ENCODE measurements at regions not wholly inside any gene's neighbourhood (a gene's known extent, or its start where the extent isn't known, plus 50 kb on each side); places are given as distances from the start of the nearest gene placed in this dataset.

GRCh38 chr4:41873380-41874295 lies 61.6 kb upstream of the TMEM33 start:
- Mint-ChIP-seq H3K4me1 (ENCODE audit: low read depth) (no peaks in the 10 kb centered on the region), H3K4me3 (no peak overlapping the region), H3K27me3 (peaks cover 94% of the 10 kb centered on the region), H3K27ac (no peak overlapping the region), H3K9me3 (no peaks in the 10 kb centered on the region), H3K36me3 (ENCODE audit: low read depth) (no peaks in the 10 kb centered on the region)
- intact Hi-C loops (cut with micrococcal nuclease): no loop called here

DNA sequence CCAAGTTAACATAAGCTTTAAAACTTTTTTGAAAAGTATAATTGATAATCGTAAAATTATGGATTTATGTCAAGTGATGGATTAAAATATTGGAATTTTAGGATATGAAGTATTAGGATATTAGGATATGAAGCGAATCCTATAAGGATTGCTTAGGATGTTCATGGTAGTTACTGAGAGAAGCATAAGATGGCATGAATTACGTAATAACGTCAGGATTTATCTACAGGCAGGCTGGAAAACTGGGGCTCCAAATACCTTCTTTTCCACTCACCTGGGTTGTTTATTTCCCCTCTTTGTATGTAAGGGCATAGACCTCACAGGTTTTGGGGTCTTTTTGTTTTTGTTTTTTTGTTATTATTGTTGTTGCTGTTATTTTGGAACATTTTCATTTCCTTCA lies 65.2 kb upstream of the TMEM33 start:
- intact Hi-C loops (cut with micrococcal nuclease): no loop called here
- no peaks in the 10 kb centered on the region for H3K9me3 Mint-ChIP-seq
- H3K36me3 Mint-ChIP-seq (ENCODE audit: low read depth): no peaks in the 10 kb centered on the region
- H3K27me3 Mint-ChIP-seq: peaks cover 86% of the 10 kb centered on the region
- H3K4me1 Mint-ChIP-seq (ENCODE audit: low read depth): peaks cover 8% of the 10 kb centered on the region
- H3K27ac Mint-ChIP-seq: no peak overlapping the region
- H3K4me3 Mint-ChIP-seq: no peak overlapping the region

DNA sequence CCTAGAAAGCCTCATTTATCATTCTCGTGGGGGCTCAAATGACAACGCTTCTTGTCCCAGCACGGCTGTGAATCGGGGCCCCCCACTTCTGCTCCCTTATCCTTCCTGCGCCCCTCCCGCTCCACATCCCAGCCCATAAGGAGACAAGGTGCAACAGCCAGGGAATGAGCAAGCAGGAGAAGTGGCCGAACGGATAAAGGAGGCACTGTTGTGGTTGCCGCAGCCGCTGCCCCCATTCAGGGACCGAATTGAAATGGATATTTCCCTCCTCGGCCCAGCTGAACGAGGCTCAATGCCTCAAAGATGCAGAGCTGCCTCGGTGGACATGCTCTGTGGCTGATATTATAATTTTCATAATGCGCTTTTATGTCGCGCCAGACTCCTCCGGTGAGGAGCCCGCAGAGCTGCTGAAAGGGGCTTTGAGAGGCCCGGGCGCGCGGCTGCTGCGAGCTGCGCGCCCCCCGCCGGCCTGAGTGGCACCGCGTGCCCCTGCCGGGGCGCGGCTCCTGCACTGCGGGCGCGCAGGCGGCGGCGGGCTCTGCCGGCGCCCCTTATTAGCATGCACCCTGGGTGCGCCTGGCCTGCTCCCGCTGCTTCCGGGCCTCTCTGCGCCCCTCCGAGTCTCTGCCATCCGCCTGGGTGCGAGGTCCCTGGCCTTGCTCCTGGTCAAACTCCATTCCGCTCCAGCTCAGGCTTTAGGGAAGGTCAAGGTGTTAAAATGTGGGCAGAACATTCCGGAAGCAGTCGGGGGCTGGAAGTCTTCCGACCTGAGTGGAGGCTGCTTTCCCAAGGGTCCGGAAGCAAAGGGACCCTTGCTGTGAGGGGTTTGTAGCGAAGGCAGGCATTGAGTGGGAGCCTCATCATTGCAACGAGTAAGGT lies 68.2 kb upstream of the TMEM33 start:
- Mint-ChIP-seq H3K27me3 (peaks cover 83% of the 10 kb centered on the region), H3K9me3 (no peaks in the 10 kb centered on the region), H3K27ac (no peak overlapping the region), H3K4me1 (ENCODE audit: low read depth) (peaks cover 8% of the 10 kb centered on the region), H3K36me3 (ENCODE audit: low read depth) (no peaks in the 10 kb centered on the region), H3K4me3 (no peak overlapping the region)
- intact Hi-C loops (cut with micrococcal nuclease): no loop called here

DNA sequence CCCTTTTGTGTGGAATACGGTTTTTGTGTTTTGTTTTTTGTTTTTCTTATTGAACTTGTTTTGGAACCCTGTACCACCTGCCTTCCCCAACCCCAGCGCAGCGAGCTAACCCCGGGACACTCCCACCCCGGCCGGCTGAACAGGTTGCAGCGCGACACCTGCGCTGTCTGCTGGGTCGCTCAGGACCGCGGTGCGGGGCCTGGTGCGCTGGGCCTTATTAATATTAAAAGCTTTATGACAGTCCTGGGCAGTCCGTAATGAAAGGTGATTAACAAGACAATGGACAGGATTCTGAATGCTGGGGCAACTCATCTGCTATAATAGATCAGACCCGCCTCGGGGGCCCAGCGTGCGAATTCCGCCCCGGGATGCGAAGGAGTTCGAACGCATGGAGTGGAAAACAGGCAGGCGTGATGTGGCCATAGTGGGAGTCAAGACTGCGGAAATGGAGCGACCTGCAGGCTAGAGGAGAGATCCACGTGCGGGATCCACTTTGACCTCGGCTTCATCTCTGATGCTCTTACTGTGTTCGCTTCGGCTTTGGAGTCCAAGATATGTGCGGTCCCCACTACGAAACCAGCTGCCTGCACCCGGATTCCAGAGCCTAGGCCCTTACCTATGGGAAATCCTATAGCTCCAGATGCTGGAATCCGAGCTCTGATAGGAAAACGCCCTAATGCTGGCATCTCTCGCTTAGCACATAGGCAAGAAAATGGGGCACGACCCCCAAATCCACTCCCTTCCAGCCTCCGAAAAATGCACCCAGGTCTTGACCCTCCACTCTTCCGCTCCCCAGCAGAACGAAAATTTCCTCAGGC lies 69.0 kb upstream of the TMEM33 start:
- intact Hi-C loops (cut with micrococcal nuclease): no loop called here
- H3K27ac Mint-ChIP-seq: no peak overlapping the region
- H3K9me3 Mint-ChIP-seq: no peaks in the 10 kb centered on the region
- peaks cover 8% of the 10 kb centered on the region for H3K4me1 Mint-ChIP-seq (ENCODE audit: low read depth)
- peaks cover 78% of the 10 kb centered on the region for H3K27me3 Mint-ChIP-seq
- no peak overlapping the region for H3K4me3 Mint-ChIP-seq
- H3K36me3 Mint-ChIP-seq (ENCODE audit: low read depth): no peaks in the 10 kb centered on the region

- Mint-ChIP-seq H3K4me3 (no peak overlapping the region), H3K27me3 (peaks cover 71% of the 10 kb centered on the region), H3K36me3 (ENCODE audit: low read depth) (no peaks in the 10 kb centered on the region), H3K4me1 (ENCODE audit: low read depth) (peaks cover 8% of the 10 kb centered on the region), H3K27ac (no peak overlapping the region), H3K9me3 (no peaks in the 10 kb centered on the region)
- intact Hi-C loops (cut with micrococcal nuclease): no loop called here
These were observed 69.8 kb upstream of the TMEM33 start for GRCh38 chr4:41865306-41865980.

DNA sequence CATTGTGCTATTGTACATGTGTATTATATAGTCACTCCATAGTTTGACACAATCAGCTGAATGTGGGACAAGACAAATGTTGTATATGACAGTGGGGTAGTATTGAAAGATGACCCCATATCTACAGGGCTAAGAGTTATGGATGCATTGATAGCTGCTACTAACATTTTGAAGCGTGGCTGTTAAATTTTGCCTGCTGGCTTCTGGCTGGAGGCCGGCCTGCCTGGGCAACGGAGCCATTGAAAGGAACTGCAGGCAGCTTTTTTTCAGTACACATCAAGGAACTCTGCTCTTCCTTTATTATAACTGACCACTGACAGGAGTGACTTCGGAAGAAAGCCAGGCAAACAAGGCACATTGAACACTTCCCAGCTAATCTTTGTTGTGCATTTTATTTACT lies 76.1 kb upstream of the TMEM33 start:
- Mint-ChIP-seq H3K9me3 (no peaks in the 10 kb centered on the region), H3K36me3 (ENCODE audit: low read depth) (no peaks in the 10 kb centered on the region), H3K27me3 (peaks cover 48% of the 10 kb centered on the region), H3K4me3 (no peak overlapping the region), H3K4me1 (ENCODE audit: low read depth) (no peaks in the 10 kb centered on the region), H3K27ac (no peak overlapping the region)
- intact Hi-C loops (cut with micrococcal nuclease): no loop called here

DNA sequence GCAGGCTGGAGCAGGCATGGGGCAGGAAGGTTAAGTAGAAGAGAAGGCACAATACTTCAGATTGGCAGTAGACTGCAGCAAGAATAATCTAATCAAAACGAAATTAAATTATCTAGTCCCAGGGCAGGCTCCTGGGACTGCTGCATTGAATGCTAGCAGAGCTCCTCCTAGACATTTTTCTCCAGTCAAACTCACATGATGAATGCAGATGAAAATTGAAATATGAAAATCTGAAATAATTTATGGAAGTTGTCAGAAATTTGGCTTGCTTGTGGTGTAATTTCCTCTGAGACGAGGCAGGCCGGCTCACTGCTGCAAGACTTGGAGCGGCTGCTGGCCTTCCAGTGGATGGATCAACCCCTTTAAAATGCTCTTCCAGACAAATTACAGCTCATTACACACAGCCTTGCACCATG lies 78.0 kb upstream of the TMEM33 start:
- H3K4me1 Mint-ChIP-seq (ENCODE audit: low read depth): no peaks in the 10 kb centered on the region
- H3K4me3 Mint-ChIP-seq: no peak overlapping the region
- H3K27ac Mint-ChIP-seq: no peak overlapping the region
- no peaks in the 10 kb centered on the region for H3K9me3 Mint-ChIP-seq
- no peaks in the 10 kb centered on the region for H3K36me3 Mint-ChIP-seq (ENCODE audit: low read depth)
- peaks cover 38% of the 10 kb centered on the region for H3K27me3 Mint-ChIP-seq
- intact Hi-C loops (cut with micrococcal nuclease): no loop called here

DNA sequence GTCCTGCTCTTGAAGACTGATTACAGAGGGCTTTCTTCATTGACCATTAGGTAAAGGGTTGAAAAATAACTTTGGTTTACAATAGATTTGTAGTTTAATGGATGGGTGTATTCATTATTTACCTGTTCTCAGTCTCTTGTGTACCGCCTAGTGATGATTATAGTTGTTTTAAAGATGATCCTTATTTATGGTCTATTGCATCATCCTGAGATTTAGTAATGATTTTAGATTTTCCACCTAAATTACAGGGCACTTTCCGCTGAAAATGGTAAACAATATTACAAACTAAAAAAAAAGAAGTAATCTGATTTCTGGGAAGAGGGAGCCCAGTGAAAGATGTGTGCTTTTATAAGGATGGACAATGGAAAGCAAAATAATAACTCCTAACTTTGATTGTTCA lies 78.4 kb upstream of the TMEM33 start:
- Mint-ChIP-seq H3K4me3 (no peak overlapping the region), H3K27me3 (peaks cover 38% of the 10 kb centered on the region), H3K36me3 (ENCODE audit: low read depth) (no peaks in the 10 kb centered on the region), H3K27ac (no peak overlapping the region), H3K9me3 (no peaks in the 10 kb centered on the region), H3K4me1 (ENCODE audit: low read depth) (no peaks in the 10 kb centered on the region)
- intact Hi-C loops (cut with micrococcal nuclease): no loop called here

- H3K27me3 Mint-ChIP-seq: peaks cover 31% of the 10 kb centered on the region
- no peak overlapping the region for H3K4me3 Mint-ChIP-seq
- no peaks in the 10 kb centered on the region for H3K9me3 Mint-ChIP-seq
- intact Hi-C loops (cut with micrococcal nuclease): no loop called here
- H3K27ac Mint-ChIP-seq: no peak overlapping the region
- no peaks in the 10 kb centered on the region for H3K36me3 Mint-ChIP-seq (ENCODE audit: low read depth)
- no peaks in the 10 kb centered on the region for H3K4me1 Mint-ChIP-seq (ENCODE audit: low read depth)
These were observed 81.3 kb upstream of the TMEM33 start for GRCh38 chr4:41853973-41854372.

GRCh38 chr4:41852229-41852628 lies 83.0 kb upstream of the TMEM33 start:
- Mint-ChIP-seq H3K4me3 (no peak overlapping the region), H3K27me3 (peaks cover 18% of the 10 kb centered on the region), H3K9me3 (no peaks in the 10 kb centered on the region), H3K27ac (no peak overlapping the region), H3K4me1 (ENCODE audit: low read depth) (no peaks in the 10 kb centered on the region), H3K36me3 (ENCODE audit: low read depth) (no peaks in the 10 kb centered on the region)
- intact Hi-C loops (cut with micrococcal nuclease): no loop called here

DNA sequence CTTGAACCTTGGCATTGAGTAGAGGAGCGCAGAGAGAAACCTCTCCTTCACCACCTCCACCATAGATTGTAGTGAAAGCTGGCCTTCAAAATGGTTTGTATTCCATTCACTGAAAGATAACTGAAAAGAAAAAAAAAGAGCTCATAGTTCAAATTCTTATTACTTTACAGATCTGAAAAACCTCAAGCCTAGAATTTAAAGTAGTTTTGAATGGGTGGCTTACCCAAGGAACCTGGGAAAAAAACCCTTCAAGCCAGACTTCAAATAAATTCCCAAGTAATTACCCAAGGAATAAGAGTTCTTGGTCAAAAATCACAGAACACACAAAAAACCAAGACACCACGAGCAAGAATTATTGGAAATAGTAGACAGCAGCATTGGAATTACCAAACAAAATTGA lies 83.6 kb upstream of the TMEM33 start:
- intact Hi-C loops (cut with micrococcal nuclease): no loop called here
- H3K27ac Mint-ChIP-seq: no peak overlapping the region
- H3K36me3 Mint-ChIP-seq (ENCODE audit: low read depth): no peaks in the 10 kb centered on the region
- H3K27me3 Mint-ChIP-seq: peaks cover 12% of the 10 kb centered on the region
- H3K4me1 Mint-ChIP-seq (ENCODE audit: low read depth): no peaks in the 10 kb centered on the region
- H3K4me3 Mint-ChIP-seq: no peak overlapping the region
- H3K9me3 Mint-ChIP-seq: no peaks in the 10 kb centered on the region

- H3K36me3 Mint-ChIP-seq (ENCODE audit: low read depth): no peaks in the 10 kb centered on the region
- H3K4me1 Mint-ChIP-seq (ENCODE audit: low read depth): no peaks in the 10 kb centered on the region
- H3K4me3 Mint-ChIP-seq: no peak overlapping the region
- intact Hi-C loops (cut with micrococcal nuclease): no loop called here
- H3K27ac Mint-ChIP-seq: no peak overlapping the region
- H3K27me3 Mint-ChIP-seq: peaks cover 6% of the 10 kb centered on the region
- no peaks in the 10 kb centered on the region for H3K9me3 Mint-ChIP-seq
These were observed 90.9 kb upstream of the TMEM33 start for GRCh38 chr4:41844327-41844726.
